HFFc6 (cell line): ENCODE measurements at regions not wholly inside any gene's neighbourhood (a gene's known extent, or its start where the extent isn't known, plus 50 kb on each side); places are given as distances from the start of the nearest gene placed in this dataset.

Source experiments
- DNase-seq: peaks from one replicate; pipeline ENCODE4 v3.0.0-alpha.2; 2018
- H3K27ac Mint-ChIP-seq: 2 replicates; pipeline ENCODE4 v1.8.0; 2020; ENCODE audit warnings: mild to moderate bottlenecking, mixed read lengths
- H3K27me3 Mint-ChIP-seq: 2 replicates; pipeline ENCODE4 v1.8.0; 2021; ENCODE audit warnings: mild to moderate bottlenecking, moderate library complexity, mixed read lengths; ENCODE audit not compliant: insufficient read depth
- H3K36me3 Mint-ChIP-seq: 2 replicates; pipeline ENCODE4 v1.8.0; 2021; ENCODE audit warnings: low read depth, mixed read lengths
- H3K4me1 Mint-ChIP-seq: 2 replicates; pipeline ENCODE4 v1.8.0; 2020; ENCODE audit warnings: low read depth, mixed read lengths
- H3K4me3 Mint-ChIP-seq: 2 replicates; pipeline ENCODE4 v1.8.0; 2020; ENCODE audit warnings: mild to moderate bottlenecking, moderate library complexity, mixed read lengths
- H3K9me3 Mint-ChIP-seq: 2 replicates; pipeline ENCODE4 v1.8.0; 2020; ENCODE audit warnings: mild to moderate bottlenecking, mixed read lengths
- TF ChIP-seq, protein P1 (sequence below): fragments of 200-600 bp; sonication (generic); IDR thresholded peaks from 2 replicates; pipeline ENCODE4 v1.5.0; 2021; ENCODE audit warnings: antibody characterized with exemption, mild to moderate bottlenecking

DNA sequence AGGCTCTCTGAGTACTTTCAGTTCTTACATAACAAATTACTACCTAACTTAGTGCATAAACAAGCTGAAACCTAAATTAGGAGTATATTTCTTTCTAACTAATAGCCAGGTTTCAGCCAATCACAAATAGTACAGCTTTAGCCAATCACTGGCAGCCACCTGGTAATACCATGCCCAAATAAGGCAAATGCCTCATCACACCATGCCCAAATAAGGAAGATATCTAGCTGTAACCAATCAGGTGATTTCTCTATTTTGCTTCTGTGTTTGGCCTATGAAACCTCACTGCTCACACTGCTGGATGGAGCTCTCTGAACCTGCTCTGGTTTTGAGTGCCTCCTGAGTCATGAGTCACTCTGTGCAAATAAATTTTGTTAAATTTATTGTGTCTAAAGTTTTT, 113.5 kb downstream of the DDIT4L start:
- Mint-ChIP-seq H3K27me3 (no peaks in the 10 kb centered on the region), H3K27ac (no peak overlapping the region), H3K36me3 (no peaks in the 10 kb centered on the region), H3K4me3 (no peak overlapping the region), H3K4me1 (peaks cover 27% of the 10 kb centered on the region), H3K9me3 (no peaks in the 10 kb centered on the region)
- TF ChIP-seq, protein P1, sequence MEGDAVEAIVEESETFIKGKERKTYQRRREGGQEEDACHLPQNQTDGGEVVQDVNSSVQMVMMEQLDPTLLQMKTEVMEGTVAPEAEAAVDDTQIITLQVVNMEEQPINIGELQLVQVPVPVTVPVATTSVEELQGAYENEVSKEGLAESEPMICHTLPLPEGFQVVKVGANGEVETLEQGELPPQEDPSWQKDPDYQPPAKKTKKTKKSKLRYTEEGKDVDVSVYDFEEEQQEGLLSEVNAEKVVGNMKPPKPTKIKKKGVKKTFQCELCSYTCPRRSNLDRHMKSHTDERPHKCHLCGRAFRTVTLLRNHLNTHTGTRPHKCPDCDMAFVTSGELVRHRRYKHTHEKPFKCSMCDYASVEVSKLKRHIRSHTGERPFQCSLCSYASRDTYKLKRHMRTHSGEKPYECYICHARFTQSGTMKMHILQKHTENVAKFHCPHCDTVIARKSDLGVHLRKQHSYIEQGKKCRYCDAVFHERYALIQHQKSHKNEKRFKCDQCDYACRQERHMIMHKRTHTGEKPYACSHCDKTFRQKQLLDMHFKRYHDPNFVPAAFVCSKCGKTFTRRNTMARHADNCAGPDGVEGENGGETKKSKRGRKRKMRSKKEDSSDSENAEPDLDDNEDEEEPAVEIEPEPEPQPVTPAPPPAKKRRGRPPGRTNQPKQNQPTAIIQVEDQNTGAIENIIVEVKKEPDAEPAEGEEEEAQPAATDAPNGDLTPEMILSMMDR = no peak
- DNase-seq = no peak

DNA sequence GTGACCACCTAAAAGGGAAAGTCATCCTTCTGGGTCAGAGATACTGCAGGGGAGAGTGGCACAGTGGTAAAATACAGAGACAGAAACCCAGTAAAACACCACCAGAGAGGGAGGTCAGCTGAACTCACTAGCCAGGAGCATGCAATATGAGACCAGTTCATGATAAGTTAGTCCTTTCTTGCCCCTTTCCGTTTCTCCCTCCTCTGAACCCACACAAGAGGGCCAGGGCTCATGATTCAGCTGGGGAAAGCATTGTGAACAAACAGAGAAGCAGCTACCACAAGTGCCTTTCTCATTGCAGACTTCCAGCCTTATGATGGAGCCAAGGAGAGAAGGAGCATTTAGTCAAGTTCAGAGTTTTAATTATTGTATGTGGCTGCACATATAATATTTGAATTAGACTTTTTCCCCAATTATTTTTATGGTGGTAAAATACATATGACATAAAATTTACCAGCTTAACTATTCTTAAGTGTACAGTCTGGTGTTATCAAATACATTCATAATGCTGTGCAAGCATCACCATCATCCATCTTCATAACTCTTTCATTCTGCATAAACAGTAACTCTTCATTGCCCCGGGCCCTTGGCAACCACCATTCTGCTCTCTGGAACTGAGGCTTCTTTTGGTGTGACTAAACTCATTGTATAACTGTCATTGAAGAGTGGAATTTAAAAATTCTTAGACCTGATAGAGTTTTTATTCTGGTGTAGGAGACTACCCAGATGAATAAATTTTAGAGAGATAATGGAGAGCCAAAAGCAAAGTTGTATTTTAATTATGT, 114.6 kb downstream of the DDIT4L start:
- H3K27me3 Mint-ChIP-seq = no peaks in the 10 kb centered on the region

DNA sequence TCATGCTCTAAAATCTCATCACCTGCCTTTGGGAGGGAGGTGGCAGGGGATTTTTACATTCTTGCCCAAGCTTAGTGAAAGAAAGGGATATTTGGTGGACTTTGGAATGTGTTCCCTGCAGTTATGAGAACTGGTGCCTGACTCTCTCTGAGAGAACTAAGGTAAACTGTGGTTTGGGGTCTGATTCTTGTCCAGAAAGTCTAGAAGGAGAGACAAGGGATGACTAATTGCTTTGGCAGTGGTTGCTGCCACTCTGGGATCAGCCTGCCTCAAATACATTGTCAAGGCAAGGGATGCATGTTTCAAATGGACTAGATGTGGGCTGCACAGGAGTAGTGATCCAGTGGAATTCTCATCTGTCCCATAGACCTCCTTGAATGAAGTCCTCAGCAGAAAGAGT, 115.2 kb downstream of the DDIT4L start:
- Mint-ChIP-seq H3K4me3 (no peak overlapping the region), H3K27me3 (no peaks in the 10 kb centered on the region), H3K4me1 (peaks cover 20% of the 10 kb centered on the region), H3K9me3 (no peaks in the 10 kb centered on the region), H3K27ac (no peak overlapping the region; the same call in 1 of the 2 replicates), H3K36me3 (no peaks in the 10 kb centered on the region)
- TF ChIP-seq, protein P1 = no peak
- DNase-seq = peak; percentile 20

More for the DNA sequence above, 114.6 kb downstream of the DDIT4L start:
- TF ChIP-seq, protein P1 = no peak
- DNase-seq = no peak
- H3K36me3 Mint-ChIP-seq = no peaks in the 10 kb centered on the region
- H3K4me3 Mint-ChIP-seq = no peak overlapping the region
- peaks cover 20% of the 10 kb centered on the region for H3K4me1 Mint-ChIP-seq
- no peaks in the 10 kb centered on the region for H3K9me3 Mint-ChIP-seq
- H3K27ac Mint-ChIP-seq = no peak overlapping the region; the same call in 1 of the 2 replicates

DNA sequence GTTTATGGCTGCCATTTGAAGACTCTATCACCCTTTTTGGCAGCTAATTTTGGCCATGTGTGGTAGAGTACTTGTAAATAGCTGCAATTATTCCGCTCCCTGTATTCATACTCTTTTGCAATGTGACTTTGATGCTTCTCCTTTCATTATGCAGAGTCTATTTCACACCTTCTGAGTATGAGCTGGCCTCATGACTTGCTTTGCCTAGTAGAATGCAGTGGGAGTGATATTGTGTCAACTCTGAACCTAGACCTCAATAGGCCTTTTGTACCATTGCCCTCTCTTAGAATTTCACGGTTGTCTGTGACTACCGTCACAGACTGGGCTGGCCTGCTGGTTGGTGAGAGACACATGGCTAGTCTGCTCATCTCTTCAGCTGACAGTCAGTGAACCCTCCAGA, 118.8 kb downstream of the DDIT4L start:
- TF ChIP-seq, protein P1 = no peak
- DNase-seq = no peak
- H3K27ac Mint-ChIP-seq = no peak overlapping the region
- peaks cover 20% of the 10 kb centered on the region for H3K4me1 Mint-ChIP-seq
- H3K9me3 Mint-ChIP-seq = no peaks in the 10 kb centered on the region
- H3K36me3 Mint-ChIP-seq = no peaks in the 10 kb centered on the region
- H3K27me3 Mint-ChIP-seq = no peaks in the 10 kb centered on the region
- no peak overlapping the region for H3K4me3 Mint-ChIP-seq

DNA sequence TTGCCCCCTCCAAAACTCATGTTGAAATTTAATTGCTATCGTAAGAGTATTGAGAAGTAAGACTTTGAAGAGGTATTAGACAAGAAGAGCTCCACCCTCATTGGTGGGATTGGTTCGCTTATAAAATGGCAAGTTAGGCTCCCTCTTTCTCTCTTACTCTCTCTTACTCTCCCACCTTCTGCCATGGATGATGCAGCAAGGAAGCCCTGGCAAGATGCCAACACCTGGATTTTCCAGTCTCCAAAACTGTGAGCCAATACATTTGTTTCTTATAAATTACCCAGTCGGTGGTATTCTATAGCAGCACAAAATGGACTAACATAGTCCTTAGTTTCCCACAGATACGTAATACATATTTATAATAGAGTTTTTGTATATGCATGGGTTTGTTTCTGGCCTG, 119.4 kb downstream of the DDIT4L start:
- no peaks in the 10 kb centered on the region for H3K27me3 Mint-ChIP-seq
- TF ChIP-seq, protein P1 = no peak
- H3K4me1 Mint-ChIP-seq = peaks cover 20% of the 10 kb centered on the region
- no peak overlapping the region for H3K27ac Mint-ChIP-seq
- DNase-seq = no peak
- no peak overlapping the region for H3K4me3 Mint-ChIP-seq
- H3K9me3 Mint-ChIP-seq = no peaks in the 10 kb centered on the region
- no peaks in the 10 kb centered on the region for H3K36me3 Mint-ChIP-seq
